Gastrocnemius medialis (tissue), 4 donors: ENCODE measurements at regions not wholly inside any gene's neighbourhood (a gene's known extent, or its start where the extent isn't known, plus 50 kb on each side); places are given as distances from the start of the nearest gene placed in this dataset.

Source experiments
- ATAC-seq, 2 donors: fragments of 150-250 bp; one replicate each; pipeline ENCODE4 v1.9.1; 2016
- DNase-seq, 2 donors: peaks; one replicate each; pipeline ENCODE4 v3.0.0-alpha.2; 2019
- H3K27ac ChIP-seq, 4 donors: fragments of 200-600 bp; sonication (generic); 1 replicate in 1 of 4; 2 replicates in 3 of 4; pipeline ENCODE4 v1.5.1; 2016 to 2018; ENCODE audit warnings: mild to moderate bottlenecking in 2 of 4, moderate library complexity in 1 of 4
- H3K27me3 ChIP-seq, 3 donors: fragments of 200-600 bp; sonication (generic) in 2 of 3; 1 replicate in 1 of 3; 2 replicates in 2 of 3; pipeline versions ENCODE4 v1.5.1 to v1.6.0; 2016 to 2019; ENCODE audit warnings: mild to moderate bottlenecking in 1 of 3, moderate library complexity in 1 of 3
- H3K36me3 ChIP-seq, 2 donors: fragments of 200-600 bp; sonication (generic) in 1 of 2; one replicate each; pipeline ENCODE4 v1.5.1; 2017 to 2018
- H3K4me1 ChIP-seq, 2 donors: fragments of 200-600 bp; sonication (generic) in 1 of 2; one replicate each; pipeline ENCODE4 v1.5.1; 2016 to 2017; ENCODE audit warnings: mild to moderate bottlenecking in 2 of 2
- H3K4me3 ChIP-seq, 4 donors: fragments of 200-600 bp; sonication (generic) in 3 of 4; 1 replicate in 1 of 4; 2 replicates in 3 of 4; pipeline ENCODE4 v1.5.1; 2016 to 2019; ENCODE audit warnings: mild to moderate bottlenecking in 2 of 4
- H3K9me3 ChIP-seq, 3 donors: fragments of 200-600 bp; sonication (generic) in 2 of 3; 1 replicate in 1 of 3; 2 replicates in 2 of 3; pipeline ENCODE4 v1.5.1; 2016 to 2019
- CTCF ChIP-seq, 5 experiments: fragments of 450-650 bp in 3 of 5; fragments of 200-600 bp in 2 of 5; sonication (generic) in 2 of 5; IDR thresholded peaks in 4 of 5; conservative IDR thresholded peaks in 1 of 5; 1 replicate in 4 of 5; 2 replicates in 1 of 5; pipeline ENCODE4 v1.5.1; 2016 to 2019; ENCODE audit warnings: antibody characterized with exemption in 5 of 5, mild to moderate bottlenecking in 3 of 5, moderate library complexity in 3 of 5
- POLR2A ChIP-seq, 2 donors: fragments of 450-650 bp; IDR thresholded peaks; one replicate each; pipeline ENCODE4 v1.6.1; 2017; ENCODE audit warnings: antibody characterized with exemption in 2 of 2, mild to moderate bottlenecking in 2 of 2, moderate library complexity in 2 of 2
- in situ Hi-C, 4 donors: fragments of 200-750 bp; cut with MboI; loops; one replicate each; pipeline versions ENCODE4 v1.15.0 to v1.8.0; 2017; ENCODE audit warnings: low sequenced_read_pairs in 4 of 4
- intact Hi-C: fragments of 100-400 bp; cut with DNase I; formaldehyde crosslinking; loops from one replicate; pipeline ENCODE4 v1.15.1; 2023; ENCODE audit warnings: low total_unique reads

- Histone ChIP-seq H3K4me1 (no peaks in the 10 kb centered on the region), H3K9me3 (no peaks in the 10 kb centered on the region), H3K4me3 (no peak overlapping the region), H3K36me3 (no peaks in the 10 kb centered on the region), H3K27ac (no peak overlapping the region), H3K27me3 (no peaks in the 10 kb centered on the region)
- in situ Hi-C loops, result no loop called here
- TF ChIP-seq CTCF (IDR thresholded peaks at IDR 0.05 in 4 of 5, conservative IDR thresholded peaks at IDR 0.05 in 1 of 5) (no peak), POLR2A (IDR thresholded peaks at IDR 0.05) (no peak)
- ATAC-seq, result no peak
- intact Hi-C loops, result no loop called here
- DNase-seq, result no peak
Measured at GRCh38 chr2:18465979-18466378, 94.5 kb downstream of the RDH14 start.

DNA sequence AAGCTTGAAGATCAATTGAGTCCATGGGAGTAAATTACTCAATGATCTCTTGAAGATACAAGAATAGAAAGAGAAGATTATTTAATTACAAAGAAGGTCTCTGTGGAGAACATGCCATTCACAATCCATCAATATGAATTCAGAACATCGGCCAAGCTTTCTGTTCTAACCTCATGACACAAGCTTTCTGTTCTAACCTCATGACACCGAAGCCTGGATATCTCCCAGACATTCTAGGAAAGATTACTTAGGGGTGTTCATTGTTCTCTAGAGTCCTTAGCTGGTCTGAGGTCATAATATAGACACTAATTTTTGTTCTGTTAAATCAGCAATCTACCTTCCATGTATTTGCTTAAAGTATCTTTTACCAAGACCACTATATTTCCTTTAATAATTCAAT is 95.5 kb downstream of the RDH14 start:
- TF ChIP-seq CTCF (IDR thresholded peaks at IDR 0.05 in 4 of 5, conservative IDR thresholded peaks at IDR 0.05 in 1 of 5) (no peak), POLR2A (IDR thresholded peaks at IDR 0.05) (no peak)
- in situ Hi-C loops, result no loop called here
- Histone ChIP-seq H3K27me3 (no peaks in the 10 kb centered on the region), H3K36me3 (no peaks in the 10 kb centered on the region), H3K4me3 (no peak overlapping the region), H3K4me1 (no peaks in the 10 kb centered on the region), H3K27ac (no peak overlapping the region), H3K9me3 (no peaks in the 10 kb centered on the region)
- ATAC-seq, result no peak
- intact Hi-C loops, result no loop called here
- DNase-seq, result no peak

DNA sequence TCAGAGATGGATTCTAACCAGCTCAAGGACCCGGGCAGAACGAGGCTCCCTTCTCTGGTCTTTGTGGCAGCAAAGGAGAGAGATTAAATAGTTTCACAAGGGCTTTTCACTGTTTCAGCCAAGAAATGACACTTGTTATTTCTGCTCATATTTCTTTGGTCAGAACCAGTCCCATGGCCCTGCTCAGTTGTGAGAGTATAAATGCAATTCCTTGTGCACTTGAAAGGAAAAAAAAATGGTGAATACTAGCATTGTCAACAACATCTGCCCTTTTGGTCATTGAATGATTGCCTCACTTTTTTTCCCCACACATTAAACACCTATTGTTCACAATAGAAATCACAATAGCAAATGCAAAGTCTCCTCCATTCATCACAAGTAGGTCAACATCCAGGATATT is 104.4 kb downstream of the RDH14 start:
- no peak for TF ChIP-seq CTCF (IDR thresholded peaks at IDR 0.05 in 4 of 5, conservative IDR thresholded peaks at IDR 0.05 in 1 of 5)
- H3K36me3 ChIP-seq, result no peaks in the 10 kb centered on the region
- H3K4me1 ChIP-seq, result peaks cover 18 to 21% of the 10 kb centered on the region in 2 donors
- peak; percentile 68 to 70 for ATAC-seq
- peak overlapping the region; percentile 32 to 67 (median 63) for H3K27ac ChIP-seq
- H3K9me3 ChIP-seq, result no peaks in the 10 kb centered on the region
- in situ Hi-C loops (no loop called here), intact Hi-C loops (no loop called here)
- no peak overlapping the region for H3K4me3 ChIP-seq
- no peak for DNase-seq
- no peaks in the 10 kb centered on the region for H3K27me3 ChIP-seq

GRCh38 chr2:18455236-18455862 is 105.1 kb downstream of the RDH14 start:
- H3K4me3 ChIP-seq, result no peak overlapping the region

More at GRCh38 chr2:18455236-18455862, 105.1 kb downstream of the RDH14 start:
- in situ Hi-C loops (no loop called here), intact Hi-C loops (no loop called here)
- peak in 1 of 2 donors; percentile 24 for DNase-seq
- peak in 1 of 5 experiments; percentile 48 for TF ChIP-seq CTCF (IDR thresholded peaks at IDR 0.05 in 4 of 5, conservative IDR thresholded peaks at IDR 0.05 in 1 of 5)
- no peak for TF ChIP-seq POLR2A (IDR thresholded peaks at IDR 0.05)
- peak; percentile 82 to 83 for ATAC-seq
- Histone ChIP-seq H3K27me3 (no peaks in the 10 kb centered on the region), H3K9me3 (no peaks in the 10 kb centered on the region), H3K27ac (peak overlapping the region; percentile 32 to 67 (median 63)), H3K4me1 (peaks cover 18 to 21% of the 10 kb centered on the region in 2 donors), H3K36me3 (no peaks in the 10 kb centered on the region)
